ENCODE measurements at regions not wholly inside any gene's neighbourhood (a gene's known extent, or its start where the extent isn't known, plus 50 kb on each side); places are given as distances from the start of the nearest gene placed in this dataset.

- Histone ChIP-seq H3K9ac (ENCODE audit: low read length) (no peak overlapping the region), H3K4me2 (ENCODE audit: low read length) (no peak overlapping the region), H4K20me1 (ENCODE audit: low read length) (no peaks in the 10 kb centered on the region), H3K79me2 (ENCODE audit: low read length) (no peaks in the 10 kb centered on the region), H3K9me2 (replicated peaks; ENCODE audit: low read length) (no peaks in the 10 kb centered on the region), H3K27me3 (ENCODE audit: low read length) (no peaks in the 10 kb centered on the region; the same call in 1 of the 2 replicates), H3K9me3 (ENCODE audit: low read length) (no peaks in the 10 kb centered on the region), H3F3A (ENCODE audit: low read length, unreplicated experiment) (no peaks in the 10 kb centered on the region), H3K4me1 (ENCODE audit: insufficient read depth, low read length) (no peaks in the 10 kb centered on the region), H3K27ac (ENCODE audit: low read length) (no peak overlapping the region), H3K4me3 (ENCODE audit: low read length) (no peak overlapping the region), H3K36me3 (ENCODE audit: low read depth, low read length) (no peaks in the 10 kb centered on the region), H2AFZ (ENCODE audit: low read length) (no peak overlapping the region)
- no TSS peak for BruUV-seq (replicated peaks)
- DNase-seq (no peak), ATAC-seq (no peak)
- TF ChIP-seq, protein P1, sequence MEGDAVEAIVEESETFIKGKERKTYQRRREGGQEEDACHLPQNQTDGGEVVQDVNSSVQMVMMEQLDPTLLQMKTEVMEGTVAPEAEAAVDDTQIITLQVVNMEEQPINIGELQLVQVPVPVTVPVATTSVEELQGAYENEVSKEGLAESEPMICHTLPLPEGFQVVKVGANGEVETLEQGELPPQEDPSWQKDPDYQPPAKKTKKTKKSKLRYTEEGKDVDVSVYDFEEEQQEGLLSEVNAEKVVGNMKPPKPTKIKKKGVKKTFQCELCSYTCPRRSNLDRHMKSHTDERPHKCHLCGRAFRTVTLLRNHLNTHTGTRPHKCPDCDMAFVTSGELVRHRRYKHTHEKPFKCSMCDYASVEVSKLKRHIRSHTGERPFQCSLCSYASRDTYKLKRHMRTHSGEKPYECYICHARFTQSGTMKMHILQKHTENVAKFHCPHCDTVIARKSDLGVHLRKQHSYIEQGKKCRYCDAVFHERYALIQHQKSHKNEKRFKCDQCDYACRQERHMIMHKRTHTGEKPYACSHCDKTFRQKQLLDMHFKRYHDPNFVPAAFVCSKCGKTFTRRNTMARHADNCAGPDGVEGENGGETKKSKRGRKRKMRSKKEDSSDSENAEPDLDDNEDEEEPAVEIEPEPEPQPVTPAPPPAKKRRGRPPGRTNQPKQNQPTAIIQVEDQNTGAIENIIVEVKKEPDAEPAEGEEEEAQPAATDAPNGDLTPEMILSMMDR (conservative IDR thresholded peaks at IDR 0.05; ENCODE audit: low read depth, low read length), result no peak
- TF ChIP-seq EZH2 (IDR thresholded peaks at IDR 0.05; ENCODE audit: low read length, unreplicated experiment) (no peak), EZH2phosphoT487 (IDR thresholded peaks at IDR 0.05; ENCODE audit: borderline replicate concordance, low read length) (no peak)
- ChIA-PET POLR2A (ENCODE audit: unreplicated experiment) (no interaction called here), CTCF (interaction anchor here (0.6 kb wide), 1 partner anchor 175 kb away, joined by 3 read pairs; no protein-coding TSS in a partner anchor)
- intact Hi-C loops (cut with micrococcal nuclease), result no loop called here
These were observed 58.2 kb upstream of the RXRA start for GRCh38 chr9:134267881-134268724.

GRCh38 chr9:134268747-134269146 is 57.5 kb upstream of the RXRA start:
- no peaks in the 10 kb centered on the region for H4K20me1 ChIP-seq (ENCODE audit: low read length)
- CTCF ChIA-PET, result interaction anchor here (0.6 kb wide), 1 partner anchor 175 kb away, joined by 3 read pairs; no protein-coding TSS in a partner anchor
- no peaks in the 10 kb centered on the region for H3K79me2 ChIP-seq (ENCODE audit: low read length)
- POLR2A ChIA-PET (ENCODE audit: unreplicated experiment), result no interaction called here
- H2AFZ ChIP-seq (ENCODE audit: low read length), result no peak overlapping the region
- no peak overlapping the region for H3K4me3 ChIP-seq (ENCODE audit: low read length)
- H3K9me3 ChIP-seq (ENCODE audit: low read length), result no peaks in the 10 kb centered on the region
- DNase-seq, result no peak
- no peak overlapping the region for H3K4me2 ChIP-seq (ENCODE audit: low read length)
- intact Hi-C loops (cut with micrococcal nuclease), result no loop called here
- no peak overlapping the region for H3K27ac ChIP-seq (ENCODE audit: low read length)
- no peak for ATAC-seq
- no peak overlapping the region for H3K9ac ChIP-seq (ENCODE audit: low read length)
- H3K9me2 ChIP-seq (replicated peaks; ENCODE audit: low read length), result no peaks in the 10 kb centered on the region
- H3K4me1 ChIP-seq (ENCODE audit: insufficient read depth, low read length), result no peaks in the 10 kb centered on the region
- H3F3A ChIP-seq (ENCODE audit: low read length, unreplicated experiment), result no peaks in the 10 kb centered on the region
- H3K27me3 ChIP-seq (ENCODE audit: low read length), result no peaks in the 10 kb centered on the region; the same call in 1 of the 2 replicates
- H3K36me3 ChIP-seq (ENCODE audit: low read depth, low read length), result no peaks in the 10 kb centered on the region
- TF ChIP-seq EZH2 (IDR thresholded peaks at IDR 0.05; ENCODE audit: low read length, unreplicated experiment) (no peak), EZH2phosphoT487 (IDR thresholded peaks at IDR 0.05; ENCODE audit: borderline replicate concordance, low read length) (no peak)
- TF ChIP-seq, protein P1 (conservative IDR thresholded peaks at IDR 0.05; ENCODE audit: low read depth, low read length), result no peak
- BruUV-seq (replicated peaks), result no TSS peak

Data from PC-3 (cell line).